SK-N-SH treated with all-trans-retinoic acid at 6 μM for 48 hours (cell line): ENCODE measurements at regions not wholly inside any gene's neighbourhood (a gene's known extent, or its start where the extent isn't known, plus 50 kb on each side); places are given as distances from the start of the nearest gene placed in this dataset.

Experiments
- ATAC-seq: fragments of 200-7000 bp; cut with Tn5 transposase; 3 replicates; pipeline ENCODE4 v1.9.1; 2020; ENCODE audit warnings: mild to moderate bottlenecking, moderate library complexity
- ARNTL ChIP-seq: fragments of 450-650 bp; formaldehyde crosslinking; IDR thresholded peaks from 2 replicates; pipeline ENCODE4 v1.5.0; 2020; ENCODE audit warnings: low read depth, mild to moderate bottlenecking, moderate library complexity, borderline replicate concordance
- BACH2 ChIP-seq: fragments of 250-450 bp; sonication (Bioruptor Pico); IDR thresholded peaks from 2 replicates; pipeline ENCODE4 v1.9.0; 2021; ENCODE audit warnings: mild to moderate bottlenecking, borderline replicate concordance
- CSDC2 ChIP-seq: fragments of 250-450 bp; sonication (Bioruptor Pico); IDR thresholded peaks from 2 replicates; pipeline ENCODE4 v1.5.0; 2020; ENCODE audit warnings: mild to moderate bottlenecking, moderate library complexity
- ESRRG ChIP-seq: fragments of 250-450 bp; sonication (Bioruptor Pico); IDR thresholded peaks from 2 replicates; pipeline ENCODE4 v1.6.1; 2021; ENCODE audit warnings: mild to moderate bottlenecking
- GLIS3 ChIP-seq: fragments of 250-450 bp; sonication (Bioruptor Pico); IDR thresholded peaks from 2 replicates; pipeline ENCODE4 v1.5.0; 2020; ENCODE audit warnings: mild to moderate bottlenecking, moderate library complexity
- ISL1 ChIP-seq: fragments of 250-450 bp; sonication (Bioruptor Pico); IDR thresholded peaks from 2 replicates; pipeline ENCODE4 v2.1.2; 2022; ENCODE audit warnings: mild to moderate bottlenecking, moderate library complexity
- OSR1 ChIP-seq: fragments of 250-450 bp; sonication (Bioruptor Pico); IDR thresholded peaks from 2 replicates; pipeline ENCODE4 v1.8.0; 2022; ENCODE audit warnings: moderate library complexity, mild to moderate bottlenecking, inconsistent platforms
- RARB ChIP-seq: fragments of 250-450 bp; sonication (Bioruptor Pico); IDR thresholded peaks from 2 replicates; pipeline ENCODE4 v1.8.0; 2021; ENCODE audit warnings: mild to moderate bottlenecking, moderate library complexity
- SNAI2 ChIP-seq: fragments of 250-450 bp; sonication (Bioruptor Pico); IDR thresholded peaks from 2 replicates; pipeline ENCODE4 v1.5.0; 2020; ENCODE audit warnings: mild to moderate bottlenecking, moderate library complexity
- TCF4 ChIP-seq: fragments of 250-450 bp; sonication (Bioruptor Pico); IDR thresholded peaks from 2 replicates; pipeline ENCODE4 v1.8.0; 2021; ENCODE audit warnings: mild to moderate bottlenecking, moderate library complexity, borderline replicate concordance
- TOX ChIP-seq: fragments of 250-450 bp; sonication (Bioruptor Pico); IDR thresholded peaks from 2 replicates; pipeline ENCODE4 v1.8.0; 2021; ENCODE audit warnings: mild to moderate bottlenecking, moderate library complexity, borderline replicate concordance
- ZC3H10 ChIP-seq: fragments of 250-450 bp; sonication (Bioruptor Pico); IDR thresholded peaks from 2 replicates; pipeline ENCODE4 v1.5.1; 2021; ENCODE audit warnings: mild to moderate bottlenecking, moderate library complexity
- ZFP3 ChIP-seq: fragments of 250-450 bp; sonication (Bioruptor Pico); IDR thresholded peaks from 2 replicates; pipeline ENCODE4 v1.5.0; 2020; ENCODE audit warnings: mild to moderate bottlenecking, moderate library complexity
- ZFP30 ChIP-seq: fragments of 450-650 bp; formaldehyde crosslinking; IDR thresholded peaks from 2 replicates; pipeline ENCODE4 v1.5.0; 2022; ENCODE audit warnings: mild to moderate bottlenecking, moderate library complexity
- ZNF565 ChIP-seq: fragments of 450-650 bp; formaldehyde crosslinking; conservative IDR thresholded peaks from 2 replicates; pipeline ENCODE4 v1.5.0; 2020; ENCODE audit warnings: low read depth, mild to moderate bottlenecking, moderate library complexity
- ZNF70 ChIP-seq: fragments of 450-650 bp; formaldehyde crosslinking; IDR thresholded peaks from 2 replicates; pipeline ENCODE4 v1.5.0; 2020; ENCODE audit warnings: mild to moderate bottlenecking, moderate library complexity
- ZNF8 ChIP-seq: fragments of 450-650 bp; formaldehyde crosslinking; IDR thresholded peaks from 2 replicates; pipeline ENCODE4 v1.5.0; 2020; ENCODE audit warnings: mild to moderate bottlenecking, moderate library complexity
- TF ChIP-seq, protein P1 (sequence below): fragments of 250-450 bp; sonication (Bioruptor Pico); IDR thresholded peaks from 2 replicates; pipeline ENCODE4 v1.8.0; 2021; ENCODE audit warnings: low read depth, mild to moderate bottlenecking, moderate library complexity, borderline replicate concordance
- TF ChIP-seq, protein P2 (sequence below): fragments of 250-450 bp; sonication (Bioruptor Pico); IDR thresholded peaks from 2 replicates; pipeline ENCODE4 v1.5.1; 2020; ENCODE audit warnings: low read depth, mild to moderate bottlenecking, moderate library complexity
- TF ChIP-seq, protein P3 (sequence below): fragments of 250-450 bp; sonication (Bioruptor Pico); IDR thresholded peaks from 2 replicates; pipeline ENCODE4 v1.5.0; 2020; ENCODE audit warnings: mild to moderate bottlenecking, moderate library complexity
- TF ChIP-seq, protein P4 (sequence below): fragments of 250-450 bp; sonication (Bioruptor Pico); IDR thresholded peaks from 2 replicates; pipeline ENCODE4 v1.8.0; 2020; ENCODE audit warnings: mild to moderate bottlenecking, moderate library complexity, borderline replicate concordance
- TF ChIP-seq, protein P5 (sequence below): fragments of 250-450 bp; sonication (Bioruptor Pico); IDR thresholded peaks from 2 replicates; pipeline ENCODE4 v1.5.1; 2021; ENCODE audit warnings: mild to moderate bottlenecking, moderate library complexity

DNA sequence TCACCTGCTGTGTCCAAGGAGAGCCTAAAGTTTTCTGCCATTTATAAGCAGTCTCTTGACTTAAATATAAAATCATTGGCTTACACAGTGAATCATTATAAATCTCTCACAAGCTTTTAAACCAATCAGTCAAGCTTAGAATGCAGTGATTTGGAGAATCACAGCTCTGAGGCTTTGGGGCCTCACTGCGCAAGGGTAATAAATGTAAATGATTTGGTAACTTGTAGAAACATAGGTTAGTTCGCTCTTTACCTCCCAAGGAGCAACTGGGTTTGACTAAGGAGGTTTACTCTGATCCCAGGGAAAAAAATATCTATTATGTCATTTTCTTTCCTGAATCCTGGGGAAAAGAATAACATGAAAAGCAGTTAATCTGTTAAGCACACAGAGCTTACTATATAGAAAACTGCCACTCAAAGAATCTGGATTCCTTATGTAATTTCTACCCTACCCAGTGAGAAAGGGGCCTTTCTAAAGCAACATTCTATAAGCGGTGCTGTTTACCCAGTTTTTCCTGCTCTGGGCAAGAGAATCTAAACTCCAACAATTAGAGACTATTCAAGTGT is 128.2 kb downstream of the MZT1 start:
- no peak for ATAC-seq
- TF ChIP-seq ISL1 (CRISPR knock-in tag), result no peak
- TF ChIP-seq, protein P1, sequence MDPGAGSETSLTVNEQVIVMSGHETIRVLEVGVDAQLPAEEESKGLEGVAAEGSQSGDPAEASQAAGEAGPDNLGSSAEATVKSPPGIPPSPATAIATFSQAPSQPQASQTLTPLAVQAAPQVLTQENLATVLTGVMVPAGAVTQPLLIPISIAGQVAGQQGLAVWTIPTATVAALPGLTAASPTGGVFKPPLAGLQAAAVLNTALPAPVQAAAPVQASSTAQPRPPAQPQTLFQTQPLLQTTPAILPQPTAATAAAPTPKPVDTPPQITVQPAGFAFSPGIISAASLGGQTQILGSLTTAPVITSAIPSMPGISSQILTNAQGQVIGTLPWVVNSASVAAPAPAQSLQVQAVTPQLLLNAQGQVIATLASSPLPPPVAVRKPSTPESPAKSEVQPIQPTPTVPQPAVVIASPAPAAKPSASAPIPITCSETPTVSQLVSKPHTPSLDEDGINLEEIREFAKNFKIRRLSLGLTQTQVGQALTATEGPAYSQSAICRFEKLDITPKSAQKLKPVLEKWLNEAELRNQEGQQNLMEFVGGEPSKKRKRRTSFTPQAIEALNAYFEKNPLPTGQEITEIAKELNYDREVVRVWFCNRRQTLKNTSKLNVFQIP (CRISPR knock-in tag), result no peak

DNA sequence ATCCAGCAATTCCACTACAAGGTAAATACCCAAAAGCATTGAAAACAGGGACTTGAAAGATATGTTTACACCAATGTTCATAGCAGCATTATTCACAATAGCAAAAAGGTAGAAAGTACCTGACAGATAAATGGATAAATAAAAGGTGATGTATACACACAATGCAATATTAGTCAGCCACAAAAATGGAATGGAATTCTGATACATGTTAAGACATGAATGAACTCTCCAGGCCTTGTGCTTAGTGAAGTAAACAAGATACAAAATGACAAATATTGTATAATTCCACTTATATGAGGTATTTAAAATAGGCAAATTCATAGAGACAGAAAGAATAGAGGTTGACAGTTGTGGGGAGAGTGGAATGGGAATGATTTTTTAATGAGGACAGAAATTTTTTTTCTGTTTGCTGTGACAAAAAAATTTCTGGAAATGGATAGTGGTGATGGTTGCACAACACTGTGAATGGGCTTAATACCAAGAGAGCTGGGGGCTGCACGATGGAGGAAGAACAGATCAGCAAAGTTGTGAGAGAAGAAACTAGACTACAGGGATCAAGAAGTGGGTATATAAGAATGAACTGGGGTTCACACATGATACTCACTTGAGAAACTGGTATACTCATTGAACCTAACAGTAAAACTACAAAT is 137.2 kb downstream of the MZT1 start:
- TF ChIP-seq, protein P2, sequence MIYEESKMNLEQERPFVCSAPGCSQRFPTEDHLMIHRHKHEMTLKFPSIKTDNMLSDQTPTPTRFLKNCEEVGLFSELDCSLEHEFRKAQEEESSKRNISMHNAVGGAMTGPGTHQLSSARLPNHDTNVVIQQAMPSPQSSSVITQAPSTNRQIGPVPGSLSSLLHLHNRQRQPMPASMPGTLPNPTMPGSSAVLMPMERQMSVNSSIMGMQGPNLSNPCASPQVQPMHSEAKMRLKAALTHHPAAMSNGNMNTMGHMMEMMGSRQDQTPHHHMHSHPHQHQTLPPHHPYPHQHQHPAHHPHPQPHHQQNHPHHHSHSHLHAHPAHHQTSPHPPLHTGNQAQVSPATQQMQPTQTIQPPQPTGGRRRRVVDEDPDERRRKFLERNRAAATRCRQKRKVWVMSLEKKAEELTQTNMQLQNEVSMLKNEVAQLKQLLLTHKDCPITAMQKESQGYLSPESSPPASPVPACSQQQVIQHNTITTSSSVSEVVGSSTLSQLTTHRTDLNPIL, result no peak
- TF ChIP-seq BACH2 (CRISPR knock-in tag), result no peak
- TF ChIP-seq, protein P3, sequence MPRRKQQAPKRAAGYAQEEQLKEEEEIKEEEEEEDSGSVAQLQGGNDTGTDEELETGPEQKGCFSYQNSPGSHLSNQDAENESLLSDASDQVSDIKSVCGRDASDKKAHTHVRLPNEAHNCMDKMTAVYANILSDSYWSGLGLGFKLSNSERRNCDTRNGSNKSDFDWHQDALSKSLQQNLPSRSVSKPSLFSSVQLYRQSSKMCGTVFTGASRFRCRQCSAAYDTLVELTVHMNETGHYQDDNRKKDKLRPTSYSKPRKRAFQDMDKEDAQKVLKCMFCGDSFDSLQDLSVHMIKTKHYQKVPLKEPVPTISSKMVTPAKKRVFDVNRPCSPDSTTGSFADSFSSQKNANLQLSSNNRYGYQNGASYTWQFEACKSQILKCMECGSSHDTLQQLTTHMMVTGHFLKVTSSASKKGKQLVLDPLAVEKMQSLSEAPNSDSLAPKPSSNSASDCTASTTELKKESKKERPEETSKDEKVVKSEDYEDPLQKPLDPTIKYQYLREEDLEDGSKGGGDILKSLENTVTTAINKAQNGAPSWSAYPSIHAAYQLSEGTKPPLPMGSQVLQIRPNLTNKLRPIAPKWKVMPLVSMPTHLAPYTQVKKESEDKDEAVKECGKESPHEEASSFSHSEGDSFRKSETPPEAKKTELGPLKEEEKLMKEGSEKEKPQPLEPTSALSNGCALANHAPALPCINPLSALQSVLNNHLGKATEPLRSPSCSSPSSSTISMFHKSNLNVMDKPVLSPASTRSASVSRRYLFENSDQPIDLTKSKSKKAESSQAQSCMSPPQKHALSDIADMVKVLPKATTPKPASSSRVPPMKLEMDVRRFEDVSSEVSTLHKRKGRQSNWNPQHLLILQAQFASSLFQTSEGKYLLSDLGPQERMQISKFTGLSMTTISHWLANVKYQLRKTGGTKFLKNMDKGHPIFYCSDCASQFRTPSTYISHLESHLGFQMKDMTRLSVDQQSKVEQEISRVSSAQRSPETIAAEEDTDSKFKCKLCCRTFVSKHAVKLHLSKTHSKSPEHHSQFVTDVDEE (CRISPR knock-in tag), result no peak
- TF ChIP-seq ZNF565 (CRISPR knock-in tag), result no peak
- no peak for TF ChIP-seq ARNTL (CRISPR knock-in tag)
- TF ChIP-seq, protein P1 (CRISPR knock-in tag), result no peak
- no peak for TF ChIP-seq ZNF8
- ATAC-seq, result no peak

DNA sequence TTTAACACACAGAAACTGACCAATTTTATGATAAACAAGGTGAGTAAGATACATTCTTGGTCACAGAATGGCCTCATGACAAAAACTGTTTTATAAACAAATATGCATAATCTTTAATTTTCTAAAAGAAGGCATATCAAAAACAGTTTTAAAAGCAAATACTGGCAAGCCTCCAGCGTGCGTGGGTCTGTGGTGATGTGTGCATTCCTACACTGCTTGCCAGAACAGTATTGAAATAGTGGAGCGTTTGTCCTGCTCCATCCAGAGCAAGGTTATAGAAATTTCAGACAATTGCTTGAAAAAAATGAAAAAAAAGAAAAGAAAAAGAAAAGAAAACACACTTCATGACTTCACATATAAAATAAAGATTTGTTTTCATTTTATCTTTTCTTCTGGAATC is 140.9 kb downstream of the MZT1 start:
- peak; percentile 81 for ATAC-seq
- TF ChIP-seq ESRRG (CRISPR knock-in tag) (no peak), ZNF70 (no peak), CSDC2 (CRISPR knock-in tag) (no peak), ZFP3 (CRISPR knock-in tag) (no peak), ZNF565 (CRISPR knock-in tag) (no peak), OSR1 (no peak), ARNTL (CRISPR knock-in tag) (no peak), SNAI2 (CRISPR knock-in tag) (no peak), GLIS3 (CRISPR knock-in tag) (no peak), BACH2 (CRISPR knock-in tag) (no peak), RARB (CRISPR knock-in tag) (no peak), ZC3H10 (CRISPR knock-in tag) (no peak), ZFP30 (CRISPR knock-in tag) (no peak), ZNF8 (no peak), ISL1 (CRISPR knock-in tag) (no peak), TOX (CRISPR knock-in tag) (no peak), TCF4 (CRISPR knock-in tag) (no peak)
- TF ChIP-seq, protein P4, sequence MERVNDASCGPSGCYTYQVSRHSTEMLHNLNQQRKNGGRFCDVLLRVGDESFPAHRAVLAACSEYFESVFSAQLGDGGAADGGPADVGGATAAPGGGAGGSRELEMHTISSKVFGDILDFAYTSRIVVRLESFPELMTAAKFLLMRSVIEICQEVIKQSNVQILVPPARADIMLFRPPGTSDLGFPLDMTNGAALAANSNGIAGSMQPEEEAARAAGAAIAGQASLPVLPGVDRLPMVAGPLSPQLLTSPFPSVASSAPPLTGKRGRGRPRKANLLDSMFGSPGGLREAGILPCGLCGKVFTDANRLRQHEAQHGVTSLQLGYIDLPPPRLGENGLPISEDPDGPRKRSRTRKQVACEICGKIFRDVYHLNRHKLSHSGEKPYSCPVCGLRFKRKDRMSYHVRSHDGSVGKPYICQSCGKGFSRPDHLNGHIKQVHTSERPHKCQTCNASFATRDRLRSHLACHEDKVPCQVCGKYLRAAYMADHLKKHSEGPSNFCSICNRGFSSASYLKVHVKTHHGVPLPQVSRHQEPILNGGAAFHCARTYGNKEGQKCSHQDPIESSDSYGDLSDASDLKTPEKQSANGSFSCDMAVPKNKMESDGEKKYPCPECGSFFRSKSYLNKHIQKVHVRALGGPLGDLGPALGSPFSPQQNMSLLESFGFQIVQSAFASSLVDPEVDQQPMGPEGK (CRISPR knock-in tag), result no peak
- TF ChIP-seq, protein P1 (CRISPR knock-in tag), result no peak
- TF ChIP-seq, protein P5, sequence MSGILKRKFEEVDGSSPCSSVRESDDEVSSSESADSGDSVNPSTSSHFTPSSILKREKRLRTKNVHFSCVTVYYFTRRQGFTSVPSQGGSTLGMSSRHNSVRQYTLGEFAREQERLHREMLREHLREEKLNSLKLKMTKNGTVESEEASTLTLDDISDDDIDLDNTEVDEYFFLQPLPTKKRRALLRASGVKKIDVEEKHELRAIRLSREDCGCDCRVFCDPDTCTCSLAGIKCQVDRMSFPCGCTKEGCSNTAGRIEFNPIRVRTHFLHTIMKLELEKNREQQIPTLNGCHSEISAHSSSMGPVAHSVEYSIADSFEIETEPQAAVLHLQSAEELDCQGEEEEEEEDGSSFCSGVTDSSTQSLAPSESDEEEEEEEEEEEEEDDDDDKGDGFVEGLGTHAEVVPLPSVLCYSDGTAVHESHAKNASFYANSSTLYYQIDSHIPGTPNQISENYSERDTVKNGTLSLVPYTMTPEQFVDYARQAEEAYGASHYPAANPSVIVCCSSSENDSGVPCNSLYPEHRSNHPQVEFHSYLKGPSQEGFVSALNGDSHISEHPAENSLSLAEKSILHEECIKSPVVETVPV (CRISPR knock-in tag), result no peak
